Activated CD8-positive, alpha-beta memory T cell treated with anti-CD3 and anti-CD28 coated beads for 24 hours (primary cell): ENCODE measurements at regions not wholly inside any gene's neighbourhood (a gene's known extent, or its start where the extent isn't known, plus 50 kb on each side); places are given as distances from the start of the nearest gene placed in this dataset.

ENCODE experiments used
- DNase-seq: peaks from one replicate; pipeline ENCODE4 v3.0.0-alpha.2; 2020

GRCh38 chr1:56215086-56215485 lies 364.3 kb downstream of the PLPP3 start:
- no peak for DNase-seq

- no peak for DNase-seq
These were observed 366.3 kb downstream of the PLPP3 start for GRCh38 chr1:56213068-56213467.

GRCh38 chr1:56212143-56212542 lies 367.2 kb downstream of the PLPP3 start:
- no peak for DNase-seq

GRCh38 chr1:56206391-56206790 lies 373.0 kb downstream of the PLPP3 start:
- no peak for DNase-seq

GRCh38 chr1:56204206-56204605 lies 375.2 kb downstream of the PLPP3 start:
- DNase-seq = no peak

- no peak for DNase-seq
These were observed 376.4 kb downstream of the PLPP3 start for GRCh38 chr1:56202796-56203492.

GRCh38 chr1:56202186-56202585 lies 377.2 kb downstream of the PLPP3 start:
- DNase-seq = no peak

GRCh38 chr1:56200896-56201295 lies 378.5 kb downstream of the PLPP3 start:
- no peak for DNase-seq

GRCh38 chr1:56200442-56200841 lies 378.9 kb downstream of the PLPP3 start:
- DNase-seq = no peak

- DNase-seq = no peak
These were observed 379.4 kb downstream of the PLPP3 start for GRCh38 chr1:56199956-56200355.

- DNase-seq = no peak
These were observed 380.3 kb downstream of the PLPP3 start for GRCh38 chr1:56199061-56199460.

- DNase-seq = no peak
These were observed 381.4 kb downstream of the PLPP3 start for GRCh38 chr1:56197946-56198345.

- no peak for DNase-seq
These were observed 382.5 kb downstream of the PLPP3 start for GRCh38 chr1:56196839-56197238.

GRCh38 chr1:56194701-56195300 lies 384.6 kb downstream of the PLPP3 start:
- DNase-seq = no peak

- no peak for DNase-seq
These were observed 385.7 kb downstream of the PLPP3 start for GRCh38 chr1:56193656-56194055.

GRCh38 chr1:56191369-56191768 lies 388.0 kb downstream of the PLPP3 start:
- DNase-seq = no peak

- DNase-seq = no peak
These were observed 388.5 kb downstream of the PLPP3 start for GRCh38 chr1:56190806-56191365.

- no peak for DNase-seq
These were observed 389.2 kb downstream of the PLPP3 start for GRCh38 chr1:56189946-56190805.

- no peak for DNase-seq
These were observed 389.9 kb downstream of the PLPP3 start for GRCh38 chr1:56189454-56189853.

- DNase-seq = no peak
These were observed 390.5 kb downstream of the PLPP3 start for GRCh38 chr1:56188855-56189254.

- no peak for DNase-seq
These were observed 391.1 kb downstream of the PLPP3 start for GRCh38 chr1:56188221-56188620.

GRCh38 chr1:56187405-56187804 lies 392.0 kb downstream of the PLPP3 start:
- DNase-seq = no peak

- no peak for DNase-seq
These were observed 393.9 kb downstream of the PLPP3 start for GRCh38 chr1:56185493-56185892.

- no peak for DNase-seq
These were observed 396.2 kb downstream of the PLPP3 start for GRCh38 chr1:56183151-56183550.
